Left lung (tissue), 4 donors: ENCODE measurements at regions not wholly inside any gene's neighbourhood (a gene's known extent, or its start where the extent isn't known, plus 50 kb on each side); places are given as distances from the start of the nearest gene placed in this dataset.

Source experiments
- ATAC-seq: fragments of 200-7000 bp; cut with Tn5 transposase; one replicate; pipeline ENCODE4 v1.9.1; 2020; ENCODE audit warnings: moderate library complexity
- DNase-seq, 4 donors: peaks; one replicate each; pipeline ENCODE4 v3.0.0-alpha.2; 2013 to 2020
- H3K27ac ChIP-seq, 2 donors: fragments of 200-600 bp; sonication (generic) in 1 of 2; one replicate each; pipeline versions ENCODE4 v1.5.0 to v1.8.0; 2020 to 2021
- H3K27me3 ChIP-seq, 2 donors: fragments of 200-600 bp; sonication (generic) in 1 of 2; one replicate each; pipeline versions ENCODE4 v1.5.0 to v1.8.0; 2020 to 2021
- H3K36me3 ChIP-seq, 2 donors: fragments of 200-600 bp; sonication (generic) in 1 of 2; one replicate each; pipeline versions ENCODE4 v1.5.0 to v1.8.0; 2020 to 2021
- H3K4me1 ChIP-seq, 2 donors: fragments of 200-600 bp; one replicate each; pipeline ENCODE4 v1.8.0; 2021
- H3K4me3 ChIP-seq, 2 donors: fragments of 200-600 bp; sonication (generic) in 1 of 2; one replicate each; pipeline versions ENCODE4 v1.5.0 to v1.8.0; 2020 to 2021; ENCODE audit warnings: mild to moderate bottlenecking in 1 of 2
- H3K9me3 ChIP-seq, 2 donors: fragments of 200-600 bp; sonication (generic) in 1 of 2; one replicate each; pipeline versions ENCODE4 v1.5.0 to v1.8.0; 2020 to 2021
- intact Hi-C, 2 donors: fragments of 100-400 bp; cut with DNase I; formaldehyde crosslinking; loops; one replicate each; pipeline versions ENCODE4 v1.11.2 to v1.14.2; 2022
- TF ChIP-seq, protein P1 (sequence below), 2 donors: fragments of 200-600 bp; sonication (generic) in 1 of 2; IDR thresholded peaks; one replicate each; pipeline versions ENCODE4 v1.5.0 to v1.8.0; 2021; ENCODE audit warnings: antibody characterized with exemption in 2 of 2
- donor health status: DM: no; HTN: yes; CAD: no.
- donor health status: DM: no; HTN: no; CAD: no.

DNA sequence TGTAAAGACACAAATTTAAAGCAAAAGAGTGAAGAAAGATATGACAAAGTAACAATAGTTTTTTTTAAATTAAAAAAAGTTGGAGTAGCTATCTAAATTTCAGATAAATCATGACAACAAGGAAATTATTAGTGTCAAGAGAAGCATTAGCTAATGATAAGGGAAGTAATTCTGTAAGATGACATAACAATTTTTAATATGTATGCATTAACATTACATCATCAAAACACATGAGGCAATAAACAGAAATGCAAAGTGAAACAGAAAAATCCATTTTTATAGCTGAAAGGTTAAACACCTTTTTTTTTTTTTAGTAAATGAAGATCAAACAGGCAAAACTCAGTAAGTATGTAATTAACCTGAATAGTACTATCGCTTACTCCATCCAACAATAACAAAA is 804.9 kb upstream of the PRR20A start:
- Histone ChIP-seq H3K9me3 (peaks cover 0 to 9% of the 10 kb centered on the region in 2 donors), H3K27me3 (no peaks in the 10 kb centered on the region), H3K36me3 (no peaks in the 10 kb centered on the region), H3K4me3 (no peak overlapping the region), H3K27ac (no peak overlapping the region), H3K4me1 (no peaks in the 10 kb centered on the region)
- TF ChIP-seq, protein P1, sequence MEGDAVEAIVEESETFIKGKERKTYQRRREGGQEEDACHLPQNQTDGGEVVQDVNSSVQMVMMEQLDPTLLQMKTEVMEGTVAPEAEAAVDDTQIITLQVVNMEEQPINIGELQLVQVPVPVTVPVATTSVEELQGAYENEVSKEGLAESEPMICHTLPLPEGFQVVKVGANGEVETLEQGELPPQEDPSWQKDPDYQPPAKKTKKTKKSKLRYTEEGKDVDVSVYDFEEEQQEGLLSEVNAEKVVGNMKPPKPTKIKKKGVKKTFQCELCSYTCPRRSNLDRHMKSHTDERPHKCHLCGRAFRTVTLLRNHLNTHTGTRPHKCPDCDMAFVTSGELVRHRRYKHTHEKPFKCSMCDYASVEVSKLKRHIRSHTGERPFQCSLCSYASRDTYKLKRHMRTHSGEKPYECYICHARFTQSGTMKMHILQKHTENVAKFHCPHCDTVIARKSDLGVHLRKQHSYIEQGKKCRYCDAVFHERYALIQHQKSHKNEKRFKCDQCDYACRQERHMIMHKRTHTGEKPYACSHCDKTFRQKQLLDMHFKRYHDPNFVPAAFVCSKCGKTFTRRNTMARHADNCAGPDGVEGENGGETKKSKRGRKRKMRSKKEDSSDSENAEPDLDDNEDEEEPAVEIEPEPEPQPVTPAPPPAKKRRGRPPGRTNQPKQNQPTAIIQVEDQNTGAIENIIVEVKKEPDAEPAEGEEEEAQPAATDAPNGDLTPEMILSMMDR (IDR thresholded peaks at IDR 0.05) = no peak
- intact Hi-C loops = no loop called here
- no peak for ATAC-seq
- DNase-seq = no peak

DNA sequence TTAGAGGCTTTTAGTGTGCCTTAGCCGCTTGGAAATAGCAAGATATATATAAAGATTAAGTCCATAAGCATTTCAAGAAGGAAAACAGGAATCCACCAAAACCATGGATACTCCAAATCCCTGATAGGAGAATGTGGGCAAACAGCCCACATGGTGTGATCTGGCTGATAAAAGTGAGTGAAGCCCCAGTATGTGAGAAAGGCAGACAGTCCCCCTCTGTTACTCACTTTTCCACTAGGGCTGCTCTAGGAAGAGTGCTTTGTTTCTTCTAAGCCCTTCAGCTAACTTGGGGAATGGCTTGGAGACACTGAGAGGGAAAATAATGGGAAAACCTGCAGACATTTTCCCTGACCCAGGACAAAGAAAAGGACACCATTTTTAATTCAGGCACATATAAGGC is 802.3 kb upstream of the PRR20A start:
- no peak overlapping the region for H3K4me3 ChIP-seq
- H3K9me3 ChIP-seq = peaks cover 0 to 11% of the 10 kb centered on the region in 2 donors
- DNase-seq = no peak
- TF ChIP-seq, protein P1 (IDR thresholded peaks at IDR 0.05) = no peak
- H3K4me1 ChIP-seq = no peaks in the 10 kb centered on the region
- intact Hi-C loops = no loop called here
- ATAC-seq = no peak
- H3K27ac ChIP-seq = no peak overlapping the region
- H3K36me3 ChIP-seq = no peaks in the 10 kb centered on the region
- no peaks in the 10 kb centered on the region for H3K27me3 ChIP-seq

DNA sequence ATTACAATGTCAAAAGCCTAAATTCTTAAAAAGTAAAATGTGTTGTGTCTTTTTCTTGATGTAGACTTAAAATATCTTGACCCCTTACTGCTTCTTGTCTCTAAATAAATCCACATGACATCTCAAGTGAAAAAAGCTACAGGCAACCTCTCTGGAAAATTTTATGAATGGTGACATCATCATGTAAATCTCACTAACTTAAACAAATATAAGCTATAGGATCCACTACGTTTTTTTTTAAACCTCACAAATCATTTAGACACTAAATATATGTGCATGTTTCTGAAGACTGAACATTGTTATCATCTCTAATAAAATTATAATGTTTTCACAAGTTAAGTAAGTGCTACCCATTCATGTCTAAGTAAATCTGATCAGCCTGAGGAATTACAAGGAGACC is 793.7 kb upstream of the PRR20A start:
- Histone ChIP-seq H3K4me3 (no peak overlapping the region), H3K4me1 (no peaks in the 10 kb centered on the region), H3K27me3 (no peaks in the 10 kb centered on the region), H3K9me3 (peaks cover 0 to 12% of the 10 kb centered on the region in 2 donors), H3K36me3 (no peaks in the 10 kb centered on the region), H3K27ac (no peak overlapping the region)
- TF ChIP-seq, protein P1 (IDR thresholded peaks at IDR 0.05) = no peak
- no peak for ATAC-seq
- intact Hi-C loops = no loop called here
- DNase-seq = no peak

DNA sequence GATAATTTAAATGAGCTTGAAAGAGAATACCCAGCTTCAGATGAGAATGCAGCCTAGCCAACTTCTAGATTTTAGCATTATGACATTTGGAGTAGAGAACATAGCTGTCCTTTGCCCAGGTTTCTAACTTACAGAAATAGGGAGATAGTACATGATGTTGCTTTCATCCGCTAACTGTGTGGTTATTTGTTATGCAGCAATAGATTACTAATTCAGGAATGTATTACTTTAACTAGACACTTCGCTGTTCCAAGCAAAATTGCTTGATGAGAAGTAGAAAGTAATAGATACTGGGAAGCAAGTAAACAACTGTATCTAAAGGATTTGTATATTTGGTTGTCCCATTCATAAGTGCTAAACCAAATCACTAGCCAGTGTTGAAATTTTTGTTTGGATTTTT is 790.9 kb upstream of the PRR20A start:
- H3K4me1 ChIP-seq = no peaks in the 10 kb centered on the region
- DNase-seq (no peak), ATAC-seq (no peak)
- H3K9me3 ChIP-seq = peaks cover 0 to 6% of the 10 kb centered on the region in 2 donors
- H3K36me3 ChIP-seq = no peaks in the 10 kb centered on the region
- TF ChIP-seq, protein P1 (IDR thresholded peaks at IDR 0.05) = no peak
- no peak overlapping the region for H3K27ac ChIP-seq
- H3K27me3 ChIP-seq = no peaks in the 10 kb centered on the region
- no peak overlapping the region for H3K4me3 ChIP-seq
- intact Hi-C loops = no loop called here

DNA sequence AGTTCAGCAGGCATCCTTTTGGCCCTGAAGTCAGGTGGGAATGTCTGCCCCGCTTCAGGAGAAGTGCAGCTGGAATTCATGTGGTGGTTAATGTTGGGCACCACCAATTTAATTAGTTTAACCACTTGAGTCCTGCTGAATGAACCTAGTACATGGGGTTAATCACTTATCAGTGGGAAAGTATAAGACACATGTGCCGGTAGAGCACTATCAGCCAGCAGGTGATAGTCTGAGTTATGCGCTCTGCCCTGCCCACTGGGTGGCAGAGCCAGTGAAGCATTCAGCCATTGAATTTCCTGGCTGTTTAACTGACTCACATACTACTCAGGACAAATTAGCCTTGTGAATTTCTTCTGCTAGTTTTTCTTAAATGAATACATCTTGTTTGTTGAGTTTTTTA is 789.7 kb upstream of the PRR20A start:
- no peak for DNase-seq
- Histone ChIP-seq H3K27me3 (no peaks in the 10 kb centered on the region), H3K27ac (no peak overlapping the region), H3K9me3 (peaks cover 0 to 6% of the 10 kb centered on the region in 2 donors), H3K4me3 (no peak overlapping the region), H3K4me1 (no peaks in the 10 kb centered on the region), H3K36me3 (no peaks in the 10 kb centered on the region)
- TF ChIP-seq, protein P1 (IDR thresholded peaks at IDR 0.05) = no peak
- no peak for ATAC-seq
- intact Hi-C loops = no loop called here
